PC-9 (cell line): ENCODE measurements at regions not wholly inside any gene's neighbourhood (a gene's known extent, or its start where the extent isn't known, plus 50 kb on each side); places are given as distances from the start of the nearest gene placed in this dataset.

Experiments
- CTCF ChIP-seq: fragments of 200-600 bp; sonication (generic); conservative IDR thresholded peaks from 2 replicates; pipeline ENCODE4 v1.6.1; 2017; ENCODE audit warnings: mixed run types, antibody characterized with exemption, mild to moderate bottlenecking, moderate library complexity
- EZH2 ChIP-seq: fragments of 200-600 bp; sonication (generic); IDR thresholded peaks from 2 replicates; pipeline ENCODE4 v1.8.0; 2017; ENCODE audit warnings: antibody characterized with exemption, low read depth

GRCh38 chr18:23401400-23402347, 51.4 kb upstream of the RIOK3 start:
- TF ChIP-seq EZH2: no peak
- no peak for TF ChIP-seq CTCF
